Parathyroid adenoma (tissue), 2 donors: ENCODE measurements at regions not wholly inside any gene's neighbourhood (a gene's known extent, or its start where the extent isn't known, plus 50 kb on each side); places are given as distances from the start of the nearest gene placed in this dataset.
"Not testable (repeated sequence)": the region's sequence is repeated elsewhere in the genome, so short reads cannot be mapped to it uniquely, and the experiment has no call there.

Source experiments
- H2AFZ ChIP-seq: fragments of 300-600 bp; sonication (generic); one replicate; pipeline ENCODE4 v1.7.0; 2017; ENCODE audit warnings: antibody characterized with exemption, mild to moderate bottlenecking
- H3K27ac ChIP-seq: fragments of 300-600 bp; sonication (generic); one replicate; pipeline ENCODE4 v1.7.0; 2017
- H3K27me3 ChIP-seq: fragments of 300-600 bp; sonication (generic); one replicate; pipeline ENCODE4 v1.7.0; 2017; ENCODE audit warnings: low read length; ENCODE audit not compliant: control insufficient read depth, insufficient read depth
- H3K36me3 ChIP-seq: fragments of 300-600 bp; sonication (generic); one replicate; pipeline ENCODE4 v1.7.0; 2017; ENCODE audit warnings: low read length; ENCODE audit not compliant: control insufficient read depth, insufficient read depth
- H3K4me1 ChIP-seq: fragments of 300-600 bp; sonication (generic); one replicate; pipeline ENCODE4 v1.7.0; 2017; ENCODE audit warnings: control low read depth
- H3K4me2 ChIP-seq: fragments of 300-600 bp; sonication (generic); one replicate; pipeline ENCODE4 v1.7.0; 2017; ENCODE audit warnings: low read length
- H3K4me3 ChIP-seq: fragments of 300-600 bp; sonication (generic); one replicate; pipeline ENCODE4 v1.7.0; 2017; ENCODE audit warnings: low read depth, low read length
- H3K79me2 ChIP-seq: fragments of 300-600 bp; sonication (generic); one replicate; pipeline ENCODE4 v1.7.0; 2017; ENCODE audit warnings: control low read depth
- H3K9ac ChIP-seq: fragments of 300-600 bp; sonication (generic); one replicate; pipeline ENCODE4 v1.7.0; 2017; ENCODE audit warnings: mild to moderate bottlenecking
- H3K9me3 ChIP-seq: fragments of 300-600 bp; sonication (generic); one replicate; pipeline ENCODE4 v1.7.0; 2017; ENCODE audit warnings: low read length; ENCODE audit not compliant: control insufficient read depth
- TF ChIP-seq, protein P1 (sequence below): fragments of 300-600 bp; sonication (generic); IDR thresholded peaks from one replicate; pipeline ENCODE4 v1.7.0; 2017; ENCODE audit warnings: antibody characterized with exemption, mild to moderate bottlenecking
- donor health status: primary hyperparathyroidism.

DNA sequence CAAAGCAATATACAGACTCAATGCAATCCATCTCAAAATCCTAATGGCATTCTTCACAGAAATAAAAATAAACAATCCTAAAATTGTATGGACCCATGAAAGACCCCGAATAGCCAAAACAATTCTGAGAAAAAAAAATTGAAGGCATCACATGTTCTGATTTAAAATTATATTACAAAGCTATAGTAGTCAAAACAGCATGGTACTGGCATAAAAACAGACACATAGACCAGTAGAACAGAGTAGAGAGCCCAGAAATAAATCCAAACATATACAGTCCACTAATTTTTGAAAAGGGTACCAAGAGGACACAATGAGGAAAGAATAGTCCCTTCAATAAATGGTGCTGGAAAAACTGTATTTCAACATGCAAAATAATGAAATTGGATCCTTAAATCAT is 70.4 kb upstream of the THRB start:
- Histone ChIP-seq H3K4me3 (no peak overlapping the region), H3K9ac (no peak overlapping the region), H3K4me1 (no peaks in the 10 kb centered on the region), H3K36me3 (no peaks in the 10 kb centered on the region), H3K79me2 (no peaks in the 10 kb centered on the region), H3K4me2 (no peak overlapping the region), H3K27me3 (no peaks in the 10 kb centered on the region), H3K9me3 (no peaks in the 10 kb centered on the region), H2AFZ (no peak overlapping the region), H3K27ac (no peak overlapping the region)
- TF ChIP-seq, protein P1, sequence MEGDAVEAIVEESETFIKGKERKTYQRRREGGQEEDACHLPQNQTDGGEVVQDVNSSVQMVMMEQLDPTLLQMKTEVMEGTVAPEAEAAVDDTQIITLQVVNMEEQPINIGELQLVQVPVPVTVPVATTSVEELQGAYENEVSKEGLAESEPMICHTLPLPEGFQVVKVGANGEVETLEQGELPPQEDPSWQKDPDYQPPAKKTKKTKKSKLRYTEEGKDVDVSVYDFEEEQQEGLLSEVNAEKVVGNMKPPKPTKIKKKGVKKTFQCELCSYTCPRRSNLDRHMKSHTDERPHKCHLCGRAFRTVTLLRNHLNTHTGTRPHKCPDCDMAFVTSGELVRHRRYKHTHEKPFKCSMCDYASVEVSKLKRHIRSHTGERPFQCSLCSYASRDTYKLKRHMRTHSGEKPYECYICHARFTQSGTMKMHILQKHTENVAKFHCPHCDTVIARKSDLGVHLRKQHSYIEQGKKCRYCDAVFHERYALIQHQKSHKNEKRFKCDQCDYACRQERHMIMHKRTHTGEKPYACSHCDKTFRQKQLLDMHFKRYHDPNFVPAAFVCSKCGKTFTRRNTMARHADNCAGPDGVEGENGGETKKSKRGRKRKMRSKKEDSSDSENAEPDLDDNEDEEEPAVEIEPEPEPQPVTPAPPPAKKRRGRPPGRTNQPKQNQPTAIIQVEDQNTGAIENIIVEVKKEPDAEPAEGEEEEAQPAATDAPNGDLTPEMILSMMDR: no peak

DNA sequence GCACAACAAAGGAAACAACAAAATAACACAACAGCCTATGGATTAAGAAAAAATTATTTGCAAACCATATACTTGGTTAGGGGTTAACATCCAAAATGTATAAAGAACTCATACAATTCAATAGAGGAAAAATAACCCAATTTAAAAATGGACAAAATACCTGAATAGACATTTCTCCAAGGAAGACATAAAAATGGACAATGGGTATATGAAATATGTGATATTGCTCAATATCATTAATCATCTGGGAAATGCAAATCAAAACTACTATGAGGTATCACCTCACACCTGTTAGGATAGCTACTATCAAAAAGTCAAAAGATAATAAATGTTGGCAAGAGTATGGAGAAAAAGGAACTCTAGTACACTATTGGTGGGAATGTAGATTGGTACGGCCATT is 71.0 kb upstream of the THRB start:
- Histone ChIP-seq H3K4me3 (no peak overlapping the region), H3K27ac (no peak overlapping the region), H3K79me2 (no peaks in the 10 kb centered on the region), H3K9ac (no peak overlapping the region), H3K4me2 (no peak overlapping the region), H2AFZ (no peak overlapping the region), H3K9me3 (no peaks in the 10 kb centered on the region), H3K36me3 (no peaks in the 10 kb centered on the region), H3K27me3 (no peaks in the 10 kb centered on the region), H3K4me1 (no peaks in the 10 kb centered on the region)
- TF ChIP-seq, protein P1: no peak

DNA sequence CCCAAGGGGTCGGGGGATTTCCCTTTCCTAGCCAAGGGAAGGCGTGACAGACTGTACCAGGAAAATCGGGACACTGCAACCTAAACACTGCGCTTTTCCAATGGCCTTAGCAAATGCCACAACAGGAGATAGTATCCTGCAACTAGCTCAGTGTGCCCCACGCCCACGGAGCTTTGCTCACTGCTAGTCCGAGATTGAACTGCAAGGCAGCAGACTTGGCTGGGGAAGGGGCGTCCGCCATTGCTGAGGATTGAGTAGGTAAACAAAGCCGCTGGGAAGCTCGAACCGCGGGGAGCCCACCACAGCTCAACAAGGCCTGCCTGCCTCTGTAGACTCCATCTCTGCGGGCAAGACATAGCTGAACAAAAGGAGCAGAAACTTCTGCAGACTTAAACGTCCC is 72.3 kb upstream of the THRB start:
- H3K9me3 ChIP-seq: no peaks in the 10 kb centered on the region
- TF ChIP-seq, protein P1: no peak
- H3K4me3 ChIP-seq: no peak overlapping the region
- no peaks in the 10 kb centered on the region for H3K27me3 ChIP-seq
- H2AFZ ChIP-seq: no peak overlapping the region
- H3K4me1 ChIP-seq: no peaks in the 10 kb centered on the region
- H3K27ac ChIP-seq: no peak overlapping the region
- no peak overlapping the region for H3K4me2 ChIP-seq
- no peak overlapping the region for H3K9ac ChIP-seq
- H3K36me3 ChIP-seq: no peaks in the 10 kb centered on the region
- no peaks in the 10 kb centered on the region for H3K79me2 ChIP-seq

DNA sequence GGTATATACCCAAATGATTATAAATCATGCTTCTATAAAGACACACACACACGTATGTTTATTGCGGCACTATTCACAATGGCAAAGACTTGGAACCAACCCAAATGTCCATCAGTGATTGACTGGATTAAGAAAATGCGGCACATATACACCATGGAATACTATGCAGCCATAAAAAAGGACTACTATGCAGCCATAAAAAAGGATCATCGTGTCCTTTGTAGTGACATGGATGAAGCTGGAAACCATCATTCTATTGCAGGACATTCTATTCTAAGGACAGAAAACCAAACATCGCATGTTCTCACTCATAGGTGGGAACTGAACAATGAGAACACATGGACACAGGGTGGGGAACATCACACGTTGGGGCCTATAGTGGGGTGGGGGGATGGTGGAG is 77.8 kb upstream of the THRB start:
- H3K27ac ChIP-seq, H2AFZ ChIP-seq: not testable (repeated sequence)

DNA sequence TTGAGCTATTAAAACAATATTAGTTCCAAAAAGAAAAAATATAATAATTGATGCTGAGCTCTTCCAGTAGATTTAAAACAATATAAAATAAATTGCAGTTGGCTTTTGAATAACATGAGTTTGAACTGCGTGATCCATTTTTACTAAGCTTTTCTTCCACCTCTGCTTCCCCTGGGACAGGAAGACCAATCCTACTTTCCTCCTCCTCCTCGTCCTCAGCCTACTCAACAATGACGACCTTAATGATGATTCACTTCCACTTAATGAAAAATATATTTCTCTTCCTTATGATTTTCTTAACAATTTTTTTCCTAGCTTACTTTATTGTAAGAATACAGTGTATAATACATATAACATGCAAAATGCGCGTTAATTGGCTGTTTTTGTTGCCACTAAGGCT is 78.9 kb upstream of the THRB start:
- TF ChIP-seq, protein P1: no peak
- Histone ChIP-seq H3K4me3 (no peak overlapping the region), H3K4me1 (no peaks in the 10 kb centered on the region), H3K27ac (no peak overlapping the region), H3K9me3 (no peaks in the 10 kb centered on the region), H3K9ac (no peak overlapping the region), H2AFZ (no peak overlapping the region), H3K27me3 (no peaks in the 10 kb centered on the region), H3K4me2 (no peak overlapping the region), H3K79me2 (no peaks in the 10 kb centered on the region), H3K36me3 (no peaks in the 10 kb centered on the region)

More for the DNA sequence above, 77.8 kb upstream of the THRB start:
- H3K36me3 ChIP-seq, H3K4me1 ChIP-seq, H3K4me2 ChIP-seq, H3K27me3 ChIP-seq, H3K9me3 ChIP-seq, H3K4me3 ChIP-seq, H3K9ac ChIP-seq, H3K79me2 ChIP-seq: not testable (repeated sequence)
